HTR-8/SVneo (cell line): ENCODE measurements at regions not wholly inside any gene's neighbourhood (a gene's known extent, or its start where the extent isn't known, plus 50 kb on each side); places are given as distances from the start of the nearest gene placed in this dataset.

Experiments
- DNase-seq: peaks from one replicate; pipeline ENCODE4 v3.0.0; 2011; ENCODE audit warnings: low spot score, mixed read lengths; ENCODE audit not compliant: insufficient read length
- FAIRE-seq: peaks from 2 replicates; lab custom pipeline; 2011; peaks lifted over from hg19 to GRCh38; lab: Jason Lieb, UNC

GRCh38 chr11:112394304-112394703 is 133.6 kb upstream of the PLET1 start:
- DNase-seq, result no peak
- peak; percentile 73 for FAIRE-seq

GRCh38 chr11:112396076-112396475 is 135.4 kb upstream of the PLET1 start:
- FAIRE-seq, result peak; percentile 46
- no peak for DNase-seq

- no peak for FAIRE-seq
Observed at GRCh38 chr11:112398798-112399478, 138.3 kb upstream of the PLET1 start.

GRCh38 chr11:112400476-112401014 is 139.9 kb upstream of the PLET1 start:
- FAIRE-seq, result peak; percentile 44
- DNase-seq, result no peak

More at GRCh38 chr11:112398798-112399478, 138.3 kb upstream of the PLET1 start:
- DNase-seq, result no peak

- DNase-seq, result no peak
- no peak for FAIRE-seq
Observed at GRCh38 chr11:112401036-112401769, 140.5 kb upstream of the PLET1 start.

GRCh38 chr11:112403432-112403831 is 142.8 kb upstream of the PLET1 start:
- DNase-seq, result no peak
- FAIRE-seq, result no peak

GRCh38 chr11:112404112-112404511 is 143.5 kb upstream of the PLET1 start:
- DNase-seq (no peak), FAIRE-seq (no peak)

GRCh38 chr11:112408517-112408916 is 147.9 kb upstream of the PLET1 start:
- DNase-seq (no peak), FAIRE-seq (peak; percentile 65)

- FAIRE-seq (no peak), DNase-seq (no peak)
Observed at GRCh38 chr11:112410325-112410724, 149.7 kb upstream of the PLET1 start.

GRCh38 chr11:112412383-112412782 is 151.7 kb upstream of the PLET1 start:
- FAIRE-seq (peak; percentile 51), DNase-seq (no peak)

- DNase-seq, result no peak
- FAIRE-seq, result no peak
Observed at GRCh38 chr11:112417339-112417738, 156.7 kb upstream of the PLET1 start.

GRCh38 chr11:112418438-112418837 is 157.8 kb upstream of the PLET1 start:
- FAIRE-seq (no peak), DNase-seq (no peak)

GRCh38 chr11:112421879-112422278 is 161.2 kb upstream of the PLET1 start:
- no peak for DNase-seq
- peak; percentile 28 for FAIRE-seq

- DNase-seq, result no peak
- peak; percentile 79 for FAIRE-seq
Observed at GRCh38 chr11:112425121-112425520, 164.5 kb upstream of the PLET1 start.

GRCh38 chr11:112437096-112437495 is 176.4 kb upstream of the PLET1 start:
- no peak for FAIRE-seq

GRCh38 chr11:112439614-112440013 is 179.0 kb upstream of the PLET1 start:
- FAIRE-seq, result peak; percentile 4
- no peak for DNase-seq

More at GRCh38 chr11:112437096-112437495, 176.4 kb upstream of the PLET1 start:
- no peak for DNase-seq

- peak; percentile 55 for FAIRE-seq
- DNase-seq, result no peak
Observed at GRCh38 chr11:112440518-112440917, 179.9 kb upstream of the PLET1 start.

- peak; percentile 26 for FAIRE-seq
- DNase-seq, result no peak
Observed at GRCh38 chr11:112448168-112448567, 187.5 kb upstream of the PLET1 start.

- DNase-seq (no peak), FAIRE-seq (no peak)
Observed at GRCh38 chr11:112448806-112449205, 188.1 kb upstream of the PLET1 start.

- FAIRE-seq (no peak), DNase-seq (no peak)
Observed at GRCh38 chr11:112451250-112451649, 190.6 kb upstream of the PLET1 start.
